Activated CD4-positive, alpha-beta T cell treated with anti-CD3 and anti-CD28 coated beads, Interleukin-2, Interleukin-6, amounts not matched to agents 100 ng/mL and 50 ng/mL, durations not matched to agents 16 hours and 8 hours (primary cell): ENCODE measurements at regions not wholly inside any gene's neighbourhood (a gene's known extent, or its start where the extent isn't known, plus 50 kb on each side); places are given as distances from the start of the nearest gene placed in this dataset.
"Not testable (repeated sequence)": the region's sequence is repeated elsewhere in the genome, so short reads cannot be mapped to it uniquely, and the experiment has no call there.

ENCODE experiments used
- DNase-seq: peaks from one replicate; pipeline ENCODE4 v3.0.0-alpha.2; 2020

DNA sequence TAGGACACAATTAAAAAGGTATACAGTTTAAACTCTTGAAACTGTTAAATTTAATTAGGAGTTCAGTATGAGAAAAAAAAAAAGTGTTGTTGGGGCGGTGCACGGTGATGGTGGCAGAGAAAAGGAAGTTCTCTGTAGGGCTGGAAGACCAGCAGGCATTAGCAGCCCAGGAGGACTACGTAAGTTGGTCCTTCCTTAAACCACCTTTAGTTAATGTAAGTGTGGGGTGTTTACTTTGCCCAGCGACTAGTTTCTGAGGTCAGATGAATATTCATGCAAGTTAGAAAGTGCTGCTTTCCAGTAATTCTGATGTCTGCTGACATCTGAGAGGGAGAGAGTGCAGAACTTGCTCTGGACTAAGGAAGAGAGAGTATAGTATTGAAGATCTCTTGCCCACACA lies 54.9 kb downstream of the NKX2-1 start:
- no peak for DNase-seq

DNA sequence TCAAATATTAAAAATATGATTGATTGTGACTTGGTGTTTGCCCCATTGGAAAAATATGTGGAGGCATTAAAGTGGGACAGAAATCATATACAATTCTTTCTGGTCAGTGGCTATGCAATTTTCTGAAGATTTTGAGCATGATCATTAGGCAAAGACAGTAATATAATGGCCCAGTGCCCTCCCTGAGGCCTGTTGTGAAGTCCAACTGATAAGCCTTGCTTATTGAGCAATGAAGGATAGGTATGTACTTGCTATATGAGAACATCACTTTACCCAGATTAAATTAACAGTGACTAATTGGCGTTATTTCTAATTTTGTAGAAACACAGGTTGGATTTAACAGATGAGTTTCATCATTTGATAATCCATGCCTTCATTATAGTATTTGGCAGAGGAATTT lies 57.1 kb downstream of the NKX2-1 start:
- no peak for DNase-seq

DNA sequence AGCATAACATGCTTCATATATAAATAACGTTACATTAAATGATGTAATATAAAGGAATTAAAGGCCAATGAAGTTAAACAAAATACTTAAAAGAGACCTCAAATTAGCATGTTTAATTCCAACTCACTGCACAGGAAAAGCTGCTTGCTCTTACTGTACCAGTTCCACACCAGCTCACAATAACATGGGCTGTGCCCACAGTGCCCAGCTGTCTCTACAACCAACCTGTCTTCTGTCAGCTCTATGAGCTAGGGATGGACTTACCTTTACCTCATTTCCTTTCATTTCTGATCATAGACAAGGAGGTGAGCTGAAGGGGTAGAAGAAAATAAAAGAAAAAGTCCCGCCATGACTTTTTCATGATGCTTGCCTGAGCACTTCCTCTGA lies 64.8 kb downstream of the NKX2-1 start:
- no peak for DNase-seq

DNA sequence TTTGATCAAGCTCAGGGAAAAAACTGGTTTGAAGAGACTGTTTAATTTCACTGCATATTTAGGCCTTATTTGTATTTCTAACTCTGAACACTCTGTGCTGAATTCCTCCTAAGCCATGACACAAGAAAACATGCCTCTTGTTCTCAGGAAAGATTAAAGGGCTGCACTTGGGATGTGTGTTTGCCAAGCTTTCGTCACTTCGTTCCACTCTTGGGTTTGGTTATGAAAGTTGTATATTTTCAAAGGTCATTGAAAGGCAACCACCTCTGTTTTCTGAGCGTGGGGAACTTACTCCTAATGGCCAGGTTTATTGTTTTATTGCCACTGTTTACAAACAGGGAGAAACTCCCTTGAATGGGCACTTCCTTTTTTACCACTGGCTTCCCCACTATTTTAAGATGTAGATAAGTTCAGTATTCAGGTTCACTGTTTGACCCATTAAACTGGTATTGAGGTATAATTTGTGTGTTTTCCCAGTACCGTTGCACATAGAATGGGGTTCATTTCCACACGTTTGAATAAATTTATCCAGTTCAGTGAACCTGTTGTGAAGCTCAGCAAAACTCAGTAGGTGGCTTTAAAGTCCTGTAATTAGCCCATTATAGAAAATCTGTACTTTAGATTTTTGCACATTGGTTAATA lies 65.3 kb downstream of the NKX2-1 start:
- DNase-seq: no peak

GRCh38 chr14:36452860-36453259 lies 67.2 kb downstream of the NKX2-1 start:
- no peak for DNase-seq

DNA sequence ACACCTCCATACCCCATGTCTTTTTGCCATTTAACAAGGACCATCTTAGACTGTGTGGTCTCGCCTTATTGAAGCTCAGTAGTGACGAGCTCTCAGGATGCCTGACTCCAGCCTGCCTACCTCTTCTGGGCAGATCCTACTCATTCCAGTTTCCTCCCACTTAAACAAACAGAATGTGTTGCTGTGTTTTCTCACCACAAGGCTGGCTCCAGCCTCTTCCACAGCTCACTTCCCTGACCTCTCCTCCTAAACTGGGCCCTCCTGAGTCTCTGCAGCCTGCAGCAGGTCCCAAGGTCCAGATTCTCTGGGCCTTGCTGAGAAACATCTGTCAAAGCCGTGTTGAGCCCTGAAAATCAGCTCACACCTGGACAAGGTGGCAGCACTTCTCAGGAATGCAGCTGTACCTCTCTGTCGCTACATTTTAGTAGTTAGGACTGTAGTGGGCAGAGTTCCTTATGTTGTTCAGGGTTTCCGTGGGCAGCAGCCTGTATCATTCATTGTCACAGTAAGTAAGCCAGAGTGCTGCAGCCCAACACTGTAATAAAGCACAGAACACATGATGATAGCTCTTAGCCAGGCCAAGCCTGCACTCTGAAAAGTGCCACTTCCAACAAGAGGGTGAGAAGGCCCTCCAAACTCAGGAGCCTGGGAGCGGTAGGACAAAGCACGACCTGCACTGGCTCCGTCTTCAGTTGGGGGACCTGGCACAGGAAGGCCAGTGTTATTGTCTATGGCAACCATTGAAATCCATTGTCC lies 68.5 kb downstream of the NKX2-1 start:
- DNase-seq: no peak

- no peak for DNase-seq
These were observed 69.5 kb downstream of the NKX2-1 start for GRCh38 chr14:36450550-36450949.

DNA sequence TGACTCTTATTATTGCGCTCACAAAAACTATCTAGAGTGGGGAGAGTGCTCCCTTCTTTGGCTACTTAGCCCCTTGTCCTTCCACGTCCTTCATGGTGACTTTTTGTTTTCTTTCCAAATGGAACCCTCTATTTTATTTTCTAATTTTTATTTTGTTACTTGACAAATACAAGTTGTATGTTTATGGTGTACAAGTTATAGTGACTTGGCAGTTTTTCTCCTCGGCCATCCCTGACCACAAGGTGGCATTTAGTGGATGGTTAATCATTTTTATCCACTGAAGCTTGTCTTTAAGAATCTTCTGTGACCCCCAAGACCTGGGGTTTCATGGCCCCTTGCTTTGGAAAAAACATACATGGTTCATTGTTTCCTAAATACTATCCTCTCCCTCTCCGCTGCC lies 70.1 kb downstream of the NKX2-1 start:
- no peak for DNase-seq

DNA sequence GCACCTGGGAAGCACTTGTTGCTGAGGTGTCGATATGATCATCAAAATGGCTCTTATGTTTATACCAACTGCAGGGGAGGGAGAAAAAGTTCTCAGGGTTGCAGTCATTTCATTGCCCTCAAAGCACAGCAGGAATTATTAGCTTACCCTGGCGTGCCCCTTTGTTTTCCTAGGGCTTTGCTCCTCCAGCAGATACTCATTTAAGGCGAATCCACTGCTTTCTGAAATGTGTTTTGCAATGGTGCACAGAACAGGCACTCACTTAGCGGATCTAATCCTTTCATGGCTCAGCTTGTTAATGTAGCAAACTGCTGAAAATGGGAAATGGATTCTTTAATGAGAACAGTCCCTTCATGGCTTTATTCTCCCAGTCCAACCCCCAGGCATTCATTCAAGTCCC lies 76.7 kb downstream of the NKX2-1 start:
- DNase-seq: no peak

DNA sequence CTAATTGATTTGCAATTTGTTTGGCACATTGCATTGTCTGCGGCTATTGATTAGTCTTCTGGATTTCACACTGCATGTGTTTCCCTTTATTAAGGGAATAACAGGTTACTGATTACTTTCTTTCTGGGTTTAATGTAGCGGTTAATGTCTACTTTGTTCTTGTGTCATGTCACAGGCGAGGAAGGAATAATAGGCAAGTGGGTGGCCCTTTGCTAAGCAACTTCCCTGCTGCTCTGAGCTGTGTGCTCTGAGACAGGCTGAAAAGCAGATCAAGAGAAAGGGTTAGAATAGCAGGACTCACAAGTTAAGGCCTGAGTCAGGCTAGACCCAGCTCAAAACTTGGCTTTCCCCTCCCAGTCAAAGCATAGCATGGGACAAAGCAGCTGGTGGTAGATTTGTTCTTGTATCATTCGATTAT lies 77.2 kb downstream of the NKX2-1 start:
- DNase-seq: no peak

GRCh38 chr14:36441283-36441682 lies 78.7 kb downstream of the NKX2-1 start:
- DNase-seq: no peak

DNA sequence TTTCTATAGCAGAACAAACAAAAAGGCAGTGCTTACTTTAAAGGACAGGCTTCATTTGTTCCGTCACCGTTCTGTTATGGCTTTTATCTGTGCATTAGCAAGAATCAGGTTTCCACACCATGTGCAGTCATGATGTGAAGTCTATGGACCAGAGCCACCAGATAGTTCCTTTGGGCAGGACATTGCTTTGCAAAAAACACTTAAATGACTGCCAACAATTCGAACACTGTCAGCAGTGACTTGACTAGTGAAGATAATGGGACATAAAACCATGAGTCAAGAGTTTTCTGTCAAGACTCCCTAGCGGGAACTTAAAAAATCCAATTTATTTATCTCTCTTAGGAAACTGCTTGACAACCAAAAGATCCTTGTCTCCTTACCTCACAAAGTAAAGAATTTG lies 80.3 kb downstream of the NKX2-1 start:
- DNase-seq: no peak

- no peak for DNase-seq
These were observed 81.1 kb downstream of the NKX2-1 start for GRCh38 chr14:36438883-36439282.

DNA sequence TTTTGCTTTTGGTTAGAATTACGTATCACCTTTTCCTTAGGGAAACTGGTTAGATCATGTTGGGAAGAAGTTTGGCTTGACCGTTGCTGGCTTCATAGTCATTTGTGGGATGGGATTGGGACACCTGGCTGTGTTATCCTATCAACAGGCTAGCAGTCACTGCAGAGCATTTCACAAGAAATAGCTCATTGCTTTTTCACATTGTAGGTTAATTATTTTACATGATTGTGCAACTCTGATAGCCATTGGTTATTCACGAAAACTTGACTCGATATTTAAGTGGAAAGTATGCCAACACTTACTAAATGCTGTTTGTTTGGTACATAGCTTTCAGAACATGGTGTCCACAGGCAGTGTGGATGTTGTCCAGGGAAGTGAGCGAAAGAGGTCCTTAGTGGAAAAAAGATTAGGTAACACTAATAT lies 89.4 kb downstream of the NKX2-1 start:
- DNase-seq: no peak

GRCh38 chr14:36430169-36430568 lies 89.9 kb downstream of the NKX2-1 start:
- DNase-seq: no peak

GRCh38 chr14:36429692-36430091 lies 90.3 kb downstream of the NKX2-1 start:
- no peak for DNase-seq

- DNase-seq: no peak
These were observed 91.7 kb downstream of the NKX2-1 start for GRCh38 chr14:36428350-36428749.

GRCh38 chr14:36426836-36427235 lies 93.2 kb downstream of the NKX2-1 start:
- DNase-seq: no peak

DNA sequence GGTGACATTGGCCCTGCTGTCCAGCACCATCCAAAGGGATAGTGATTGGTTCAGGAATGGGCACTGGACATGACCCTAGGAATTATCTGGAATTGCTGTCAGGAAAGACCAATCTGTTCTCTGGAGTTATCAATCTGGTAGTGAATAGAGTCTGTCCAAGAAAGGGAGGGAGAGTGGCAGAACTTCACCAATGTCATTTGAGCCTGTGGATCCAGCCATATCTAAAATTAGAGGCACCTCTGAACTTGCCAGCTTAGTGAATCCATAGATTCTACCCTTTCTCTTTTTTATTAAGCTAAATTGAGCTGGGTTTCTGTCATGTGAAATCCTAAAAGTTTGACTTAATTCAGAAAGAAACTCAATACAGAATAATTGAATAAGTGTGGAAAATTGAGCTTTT lies 93.9 kb downstream of the NKX2-1 start:
- DNase-seq: no peak

- DNase-seq: no peak
These were observed 95.4 kb downstream of the NKX2-1 start for GRCh38 chr14:36424478-36425102.

DNA sequence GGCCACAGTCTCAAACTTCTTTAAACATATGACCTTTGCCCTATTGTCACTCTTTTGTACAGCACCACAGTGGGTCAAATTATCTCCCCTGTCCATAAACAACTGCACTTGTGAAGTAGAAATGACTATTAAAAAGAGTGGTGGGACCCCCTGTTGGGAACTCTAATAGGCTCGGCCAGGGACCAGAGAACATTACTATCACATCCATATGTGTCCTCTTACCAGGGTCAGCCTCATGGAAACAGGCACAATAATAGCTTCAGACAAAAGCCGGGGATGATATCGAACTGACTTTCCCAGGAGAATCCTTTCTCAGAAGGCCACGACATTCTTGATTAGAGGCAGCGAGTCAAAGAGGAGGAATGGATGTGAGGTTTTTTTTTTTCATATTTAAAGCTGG lies 96.6 kb downstream of the NKX2-1 start:
- DNase-seq: no peak

DNA sequence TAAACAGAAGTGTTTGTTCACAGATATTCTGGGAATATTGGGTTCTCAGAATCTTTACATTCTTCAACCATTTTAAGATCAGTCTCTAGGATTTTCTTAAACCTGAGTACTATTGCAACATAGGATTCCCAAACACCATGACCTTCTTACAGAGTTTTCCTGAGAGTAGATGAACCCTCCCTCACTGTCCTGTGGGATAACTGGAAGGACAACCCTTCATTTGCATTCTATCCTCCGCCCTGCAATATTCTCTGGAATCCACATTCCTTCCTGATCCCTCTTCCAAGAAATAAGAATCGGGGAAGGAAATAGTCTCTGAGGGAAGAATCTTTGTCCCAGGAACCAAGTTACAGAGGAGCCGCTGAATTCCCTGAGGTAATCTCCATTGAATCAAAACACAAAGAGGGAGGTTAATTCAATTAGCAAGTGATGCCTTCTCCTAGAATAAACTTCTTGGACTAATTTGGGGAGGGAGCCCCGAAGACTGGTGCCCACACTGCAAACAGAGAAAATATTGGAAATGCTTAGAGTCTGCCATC lies 99.8 kb upstream of the MBIP start:
- DNase-seq: no peak

DNA sequence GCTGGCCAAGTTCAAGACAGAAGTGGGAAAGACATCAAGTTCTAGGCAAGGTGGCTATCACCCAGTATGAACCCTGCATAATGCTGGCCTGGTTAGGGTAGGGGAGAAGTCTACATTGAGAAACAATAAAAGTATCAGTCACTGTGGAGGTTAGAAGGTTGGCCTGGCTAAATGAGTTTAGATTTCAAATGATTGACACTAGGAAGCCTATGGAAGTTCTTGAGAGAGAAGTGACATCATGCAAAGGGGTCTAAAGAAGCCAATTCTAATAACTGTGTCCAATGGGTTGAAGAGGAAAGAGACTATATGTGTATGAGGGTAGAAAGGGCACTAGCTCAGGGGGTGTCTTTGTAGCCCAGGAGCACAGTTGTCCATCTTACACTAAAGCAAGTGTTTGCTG lies 98.5 kb upstream of the MBIP start:
- DNase-seq: no peak

DNA sequence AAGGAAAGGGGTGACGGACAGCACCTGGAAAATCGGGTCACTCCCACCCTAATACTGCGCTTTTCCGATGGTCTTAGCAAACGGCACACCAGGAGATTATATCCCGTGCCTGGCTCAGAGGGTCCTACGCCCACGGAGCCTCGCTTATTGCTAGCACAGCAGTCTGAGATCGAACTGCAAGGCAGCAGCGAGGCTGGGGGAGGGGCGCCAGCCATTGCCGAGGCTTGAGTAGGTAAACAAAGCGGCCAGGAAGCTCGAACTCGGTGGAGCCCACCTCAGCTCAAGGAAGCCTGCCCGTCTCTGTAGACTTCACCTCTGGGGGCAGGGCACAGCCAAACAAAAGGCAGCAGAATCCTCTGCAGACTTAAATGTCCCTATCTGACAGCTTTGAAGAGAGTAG lies 91.5 kb upstream of the MBIP start:
- DNase-seq: not testable (repeated sequence)
